OCI-LY7 (cell line): ENCODE measurements at regions not wholly inside any gene's neighbourhood (a gene's known extent, or its start where the extent isn't known, plus 50 kb on each side); places are given as distances from the start of the nearest gene placed in this dataset.

Source experiments
- BruUV-seq: library from RNA; stranded (reverse); fragments of 400-500 nt; replicated peaks from 2 replicates; lab custom pipeline; 2021; lab: Mats Ljungman, UMichigan
- CTCF ChIA-PET: fragments of 300-600 bp; sonication (Branson Sonifier 250); formaldehyde crosslinking; loops from one replicate; lab custom pipeline; 2022; ENCODE audit warnings: antibody characterized with exemption; ENCODE audit not compliant: unreplicated experiment; lab: Charles Lee
- POLR2A ChIA-PET: fragments of 300-600 bp; sonication (Branson Sonifier 250); formaldehyde crosslinking; loops from one replicate; lab custom pipeline; 2022; ENCODE audit warnings: antibody characterized with exemption; lab: Charles Lee
- DNase-seq: peaks from one replicate; pipeline ENCODE4 v3.0.0-alpha.2; 2015; ENCODE audit warnings: low spot score
- H2AFZ ChIP-seq: fragments of 200-600 bp; sonication (generic), shearing (Covaris generic); 2 replicates; pipeline ENCODE4 v1.6.1; 2014; ENCODE audit warnings: mild to moderate bottlenecking, antibody characterized with exemption, low read length, moderate library complexity
- H3K27ac ChIP-seq: fragments of 200-600 bp; sonication (generic); 2 replicates; pipeline ENCODE4 v1.5.1; 2014; ENCODE audit warnings: mixed run types, low read depth, mild to moderate bottlenecking, moderate library complexity, low read length, inconsistent platforms; ENCODE audit not compliant: poor library complexity, severe bottlenecking
- H3K36me3 ChIP-seq: fragments of 200-600 bp; sonication (generic); 2 replicates; pipeline ENCODE4 v1.6.1; 2014; ENCODE audit warnings: mild to moderate bottlenecking, antibody characterized with exemption, low read length, moderate library complexity, mixed read lengths; ENCODE audit not compliant: insufficient read depth
- H3K4me1 ChIP-seq: fragments of 200-600 bp; sonication (generic); 2 replicates; pipeline ENCODE4 v1.5.1; 2014; ENCODE audit warnings: mild to moderate bottlenecking, low read length; ENCODE audit not compliant: insufficient read depth, poor library complexity, severe bottlenecking
- H3K4me2 ChIP-seq: fragments of 200-600 bp; sonication (generic); 2 replicates; pipeline ENCODE4 v1.6.1; 2014; ENCODE audit warnings: mild to moderate bottlenecking, low read length
- H3K4me3 ChIP-seq: fragments of 200-600 bp; sonication (generic); 2 replicates; pipeline ENCODE4 v1.5.1; 2014; ENCODE audit warnings: mild to moderate bottlenecking, low read depth, low read length; ENCODE audit not compliant: poor library complexity, severe bottlenecking
- H3K79me2 ChIP-seq: fragments of 200-600 bp; sonication (generic); 2 replicates; pipeline ENCODE4 v1.6.1; 2016; ENCODE audit warnings: low read depth, mild to moderate bottlenecking, low read length, moderate library complexity, mixed read lengths; ENCODE audit not compliant: insufficient read depth
- H3K9me2 ChIP-seq: fragments of 200-600 bp; sonication (generic); 2 replicates; pipeline ENCODE4 v1.6.1; 2016; ENCODE audit warnings: mild to moderate bottlenecking, low read length, mixed read lengths; ENCODE audit not compliant: insufficient read depth
- H3K9me3 ChIP-seq: fragments of 200-600 bp; sonication (generic); 2 replicates; pipeline ENCODE4 v1.6.1; 2014; ENCODE audit warnings: mild to moderate bottlenecking, mixed run types, low read length, mixed read lengths
- H4K20me1 ChIP-seq: fragments of 200-600 bp; sonication (generic); 2 replicates; pipeline ENCODE4 v1.6.1; 2014; ENCODE audit warnings: mild to moderate bottlenecking, antibody characterized with exemption, low read length, moderate library complexity, mixed read lengths; ENCODE audit not compliant: insufficient read depth
- CTCF ChIP-seq: fragments of 200-600 bp; sonication (generic); conservative IDR thresholded peaks from 2 replicates; pipeline ENCODE4 v1.5.1; 2014; ENCODE audit warnings: mild to moderate bottlenecking, antibody characterized with exemption, low read length, moderate library complexity, mixed read lengths
- EZH2phosphoT487 ChIP-seq: fragments of 200-600 bp; sonication (generic); IDR thresholded peaks from 2 replicates; pipeline ENCODE4 v1.6.1; 2018; ENCODE audit warnings: low read depth, borderline replicate concordance, mild to moderate bottlenecking, mixed run types, antibody characterized with exemption, low read length, moderate library complexity, mixed read lengths
- intact Hi-C: fragments of 100-400 bp; cut with micrococcal nuclease; formaldehyde crosslinking; loops from one replicate; pipeline ENCODE4 v1.10.0; 2022; ENCODE audit not compliant: unreplicated experiment

GRCh38 chrX:150049647-150050046 lies 111.4 kb upstream of the EOLA2 start:
- H3K4me3 ChIP-seq: no peak overlapping the region
- no peaks in the 10 kb centered on the region for H3K9me3 ChIP-seq
- no TSS peak for BruUV-seq
- ChIA-PET POLR2A (no interaction called here), CTCF (no interaction called here)
- intact Hi-C loops: no loop called here
- no peaks in the 10 kb centered on the region for H3K36me3 ChIP-seq
- no peak overlapping the region for H3K27ac ChIP-seq
- TF ChIP-seq EZH2phosphoT487 (no peak), CTCF (no peak)
- H3K4me1 ChIP-seq: no peaks in the 10 kb centered on the region
- no peaks in the 10 kb centered on the region for H3K79me2 ChIP-seq
- DNase-seq: no peak
- no peaks in the 10 kb centered on the region for H3K9me2 ChIP-seq
- no peak overlapping the region for H3K4me2 ChIP-seq
- H4K20me1 ChIP-seq: no peaks in the 10 kb centered on the region
- H2AFZ ChIP-seq: no peak overlapping the region

DNA sequence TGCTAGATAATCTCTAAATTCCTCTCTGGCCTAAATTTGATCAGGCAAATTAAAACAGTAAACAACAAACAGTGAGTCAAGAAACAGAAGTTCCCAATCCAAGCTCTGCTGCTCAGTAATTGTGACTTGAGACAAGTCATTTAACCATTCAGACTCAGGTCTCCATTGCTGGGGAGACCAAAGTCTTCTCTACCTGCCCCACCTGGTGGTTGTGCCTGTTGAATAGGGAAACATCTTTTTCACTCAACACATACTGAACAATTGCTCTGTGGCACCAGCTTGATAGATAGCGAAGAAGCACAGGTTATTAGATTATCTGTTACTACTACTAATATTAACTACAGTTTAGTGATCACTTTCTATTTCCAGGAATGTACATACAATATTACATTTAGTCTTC lies 112.1 kb upstream of the EOLA2 start:
- CTCF ChIA-PET: no interaction called here
- Histone ChIP-seq H3K36me3 (no peaks in the 10 kb centered on the region), H3K79me2 (no peaks in the 10 kb centered on the region), H3K4me3 (no peak overlapping the region), H3K4me2 (no peak overlapping the region), H4K20me1 (no peaks in the 10 kb centered on the region), H3K9me3 (no peaks in the 10 kb centered on the region), H3K4me1 (no peaks in the 10 kb centered on the region), H2AFZ (no peak overlapping the region), H3K27ac (no peak overlapping the region), H3K9me2 (no peaks in the 10 kb centered on the region)
- intact Hi-C loops: no loop called here
- TF ChIP-seq CTCF: 0 out of 2 replicates have a peak, but pooled peaks have one; percentile 11
- TF ChIP-seq EZH2phosphoT487: no peak
- BruUV-seq: no TSS peak
- no peak for DNase-seq
- POLR2A ChIA-PET: no interaction called here

GRCh38 chrX:150051096-150051495 lies 112.8 kb upstream of the EOLA2 start:
- no peaks in the 10 kb centered on the region for H4K20me1 ChIP-seq
- H3K27ac ChIP-seq: no peak overlapping the region
- no peak for DNase-seq
- no peak overlapping the region for H2AFZ ChIP-seq
- H3K9me3 ChIP-seq: no peaks in the 10 kb centered on the region
- H3K4me3 ChIP-seq: no peak overlapping the region
- no peaks in the 10 kb centered on the region for H3K79me2 ChIP-seq
- intact Hi-C loops: no loop called here
- H3K9me2 ChIP-seq: no peaks in the 10 kb centered on the region
- POLR2A ChIA-PET: no interaction called here
- no peaks in the 10 kb centered on the region for H3K4me1 ChIP-seq
- no TSS peak for BruUV-seq
- TF ChIP-seq EZH2phosphoT487 (no peak), CTCF (no peak)
- no peaks in the 10 kb centered on the region for H3K36me3 ChIP-seq
- no peak overlapping the region for H3K4me2 ChIP-seq
- CTCF ChIA-PET: no interaction called here
